GM12878 (cell line): ENCODE measurements at regions not wholly inside any gene's neighbourhood (a gene's known extent, or its start where the extent isn't known, plus 50 kb on each side); places are given as distances from the start of the nearest gene placed in this dataset.

Experiments used
- ATAC-seq: fragments of 200-7000 bp; cut with Tn5 transposase; 3 replicates; pipeline ENCODE4 v1.9.1; 2020; ENCODE audit warnings: mild to moderate bottlenecking, moderate library complexity
- BruUV-seq: library from RNA; stranded (reverse); fragments of 400-500 nt; replicated peaks from 2 replicates; lab custom pipeline; 2021; lab: Mats Ljungman, UMichigan
- CTCF ChIA-PET: fragments of 300-600 bp; sonication (Branson Sonifier 250); formaldehyde crosslinking; extraction: SDS; loops from one replicate; lab custom pipeline; 2021; ENCODE audit warnings: inconsistent platforms; lab: Yijun Ruan, JAX
- POLR2A ChIA-PET: fragments of 350-600 bp; formaldehyde crosslinking; extraction: SDS; loops from one replicate; lab custom pipeline; 2021; ENCODE audit warnings: inconsistent platforms; lab: Charles Lee
- RAD21 ChIA-PET: fragments of 300-600 bp; sonication (Branson Sonifier 250); formaldehyde crosslinking; loops from one replicate; lab custom pipeline; 2023; ENCODE audit warnings: antibody characterized with exemption; ENCODE audit not compliant: unreplicated experiment; lab: Charles Lee
- SMC1A ChIA-PET: fragments of 300-600 bp; sonication (Branson Sonifier 250); formaldehyde crosslinking; loops from one replicate; lab custom pipeline; 2023; ENCODE audit not compliant: unreplicated experiment, uncharacterized antibody; lab: Charles Lee
- DNase-seq: peaks from one replicate; pipeline ENCODE4 v3.0.0-alpha.2; 2011; ENCODE audit warnings: low read depth, low spot score
- FAIRE-seq: peaks from 3 replicates; lab custom pipeline; 2011; peaks lifted over from hg19 to GRCh38; lab: Jason Lieb, UNC
- H2AFZ ChIP-seq: 2 replicates; pipeline ENCODE4 v1.6.0; 2011; ENCODE audit warnings: low read depth, low read length, control low read depth; ENCODE audit not compliant: control insufficient read depth
- H3K27ac ChIP-seq: 2 replicates; pipeline ENCODE4 v1.5.1; 2011; ENCODE audit warnings: control low read depth; ENCODE audit not compliant: control insufficient read depth, insufficient read depth
- H3K27me3 ChIP-seq, 2 experiments: replicated peaks in 1 of 2; 2 replicates each; pipeline versions ENCODE4 v1.6.0 to v1.6.1; 2011; ENCODE audit warnings: low read length in 1 of 2; ENCODE audit not compliant: control insufficient read depth in 2 of 2, insufficient read depth in 2 of 2
- H3K36me3 ChIP-seq, 2 experiments: 2 replicates each; pipeline ENCODE4 v1.5.1; 2011; ENCODE audit warnings: low read length in 1 of 2; ENCODE audit not compliant: control insufficient read depth in 2 of 2, insufficient read depth in 2 of 2
- H3K4me1 ChIP-seq: 2 replicates; pipeline ENCODE4 v1.6.1; 2011; ENCODE audit warnings: mild to moderate bottlenecking, low read length, moderate library complexity, mixed read lengths; ENCODE audit not compliant: control insufficient read depth, insufficient read depth
- H3K4me2 ChIP-seq: 2 replicates; pipeline ENCODE4 v1.6.0; 2011; ENCODE audit warnings: control low read depth; ENCODE audit not compliant: control insufficient read depth, insufficient read depth
- H3K4me3 ChIP-seq: fragments of 200-600 bp; sonication (generic); 2 replicates; pipeline ENCODE4 v1.5.1; 2016
- H3K79me2 ChIP-seq: 2 replicates; pipeline ENCODE4 v1.6.0; 2011; ENCODE audit warnings: low read length; ENCODE audit not compliant: control insufficient read depth, insufficient read depth
- H3K9ac ChIP-seq: 2 replicates; pipeline ENCODE4 v1.8.0; 2011; ENCODE audit warnings: low read length, control low read depth, mixed read lengths; ENCODE audit not compliant: control insufficient read depth, insufficient read depth
- H3K9me3 ChIP-seq: replicated peaks from 3 replicates; pipeline ENCODE4 v1.5.1; 2011; ENCODE audit warnings: mild to moderate bottlenecking, low read length; ENCODE audit not compliant: control insufficient read depth, insufficient read depth
- H4K20me1 ChIP-seq: 2 replicates; pipeline ENCODE4 v1.6.0; 2011; ENCODE audit not compliant: control insufficient read depth, insufficient read depth
- ATF2 ChIP-seq: IDR thresholded peaks from 2 replicates; pipeline ENCODE4 v1.6.1; 2012; ENCODE audit warnings: low read length, inconsistent platforms
- BHLHE40 ChIP-seq, 2 experiments: fragments of 450-650 bp in 1 of 2; IDR thresholded peaks; 2 replicates each; pipeline ENCODE4 v1.6.1; 2011 to 2017; ENCODE audit warnings: low read depth in 2 of 2, borderline replicate concordance in 1 of 2, improper control_type of control experiment in 1 of 2, low read length in 1 of 2, mild to moderate bottlenecking in 1 of 2
- CHD1 ChIP-seq: IDR thresholded peaks from 2 replicates; pipeline ENCODE4 v1.6.1; 2012; ENCODE audit warnings: low read depth, low read length, improper control_type of control experiment
- CHD4 ChIP-seq: fragments of 200-600 bp; sonication (generic); IDR thresholded peaks from 2 replicates; pipeline ENCODE4 v1.6.1; 2016; ENCODE audit warnings: mild to moderate bottlenecking
- JUNB ChIP-seq: IDR thresholded peaks from 2 replicates; pipeline ENCODE4 v1.6.1; 2016; ENCODE audit warnings: antibody characterized with exemption, mild to moderate bottlenecking
- KAT2A ChIP-seq: conservative IDR thresholded peaks from 2 replicates; pipeline ENCODE4 v1.6.1; 2011; ENCODE audit warnings: low read depth, low read length; ENCODE audit not compliant: control insufficient read depth
- MYB ChIP-seq: fragments of 150-350 bp; IDR thresholded peaks from 2 replicates; pipeline ENCODE4 v1.6.1; 2014; ENCODE audit warnings: mild to moderate bottlenecking, low read depth, low read length, borderline replicate concordance
- NBN ChIP-seq: fragments of 450-650 bp; IDR thresholded peaks from 2 replicates; pipeline ENCODE4 v1.6.1; 2016
- NR2C1 ChIP-seq: fragments of 450-650 bp; IDR thresholded peaks from 2 replicates; pipeline ENCODE4 v1.6.1; 2017; ENCODE audit warnings: antibody characterized with exemption, mild to moderate bottlenecking, moderate library complexity
- RB1 ChIP-seq: fragments of 450-650 bp; formaldehyde crosslinking; IDR thresholded peaks from 2 replicates; pipeline ENCODE4 v1.6.1; 2017; ENCODE audit warnings: mild to moderate bottlenecking, borderline replicate concordance
- SIN3A ChIP-seq: IDR thresholded peaks from 2 replicates; pipeline ENCODE4 v1.6.1; 2012; ENCODE audit warnings: low read depth, low read length, improper control_type of control experiment
- SP1 ChIP-seq: IDR thresholded peaks from one replicate; pipeline ENCODE4 v1.6.1; 2011; ENCODE audit warnings: low read depth, low read length
- SRF ChIP-seq, 2 experiments: IDR thresholded peaks; 2 replicates each; pipeline ENCODE4 v1.6.1; 2011; ENCODE audit warnings: low read depth in 2 of 2, low read length in 2 of 2, mild to moderate bottlenecking in 1 of 2, moderate library complexity in 1 of 2
- STAT3 ChIP-seq: IDR thresholded peaks from 2 replicates; pipeline ENCODE4 v1.6.1; 2011; ENCODE audit warnings: low read depth, low read length, improper control_type of control experiment
- SUZ12 ChIP-seq: fragments of 200-600 bp; sonication (generic); IDR thresholded peaks from one replicate; pipeline ENCODE4 v1.6.1; 2018; ENCODE audit warnings: antibody characterized with exemption, mild to moderate bottlenecking; ENCODE audit not compliant: unreplicated experiment
- YY1 ChIP-seq: IDR thresholded peaks from 2 replicates; pipeline ENCODE4 v1.6.1; 2011; ENCODE audit warnings: low read depth, mild to moderate bottlenecking, low read length
- ZNF217 ChIP-seq: fragments of 450-650 bp; IDR thresholded peaks from 2 replicates; pipeline ENCODE4 v1.6.1; 2017; ENCODE audit warnings: antibody characterized with exemption, mild to moderate bottlenecking
- ZNF24 ChIP-seq: fragments of 450-650 bp; IDR thresholded peaks from 2 replicates; pipeline ENCODE4 v1.6.1; 2017; ENCODE audit warnings: antibody characterized with exemption, mild to moderate bottlenecking
- ZNF384 ChIP-seq: IDR thresholded peaks from 2 replicates; pipeline ENCODE4 v1.6.1; 2012; ENCODE audit warnings: low read depth, mild to moderate bottlenecking, low read length, improper control_type of control experiment, borderline replicate concordance
- WGBS: methylation state at CpG from one replicate; pipeline ENCODE4 v1.1.6; 2016; ENCODE audit warnings: low lambda C conversion rate; ENCODE audit not compliant: insufficient replicate concordance, insufficient coverage; ENCODE audit errors: missing lambda C conversion rate; 5-methylcytosine and 5-hydroxymethylcytosine counted together
- in situ Hi-C: fragments of 300-500 bp; cut with MboI; formaldehyde crosslinking; loops from 9 replicates; pipeline ENCODE4 v1.14.3; 2018; ENCODE audit warnings: mixed read lengths
- intact Hi-C: fragments of 100-400 bp; cut with micrococcal nuclease; formaldehyde crosslinking; loops from one replicate; pipeline ENCODE4 v1.14.2; 2022; ENCODE audit not compliant: unreplicated experiment

GRCh38 chr20:17809362-17810061 lies 109.7 kb downstream of the BANF2 start:
- Histone ChIP-seq H3K27ac (no peak overlapping the region), H2AFZ (no peak overlapping the region), H3K9ac (no peak overlapping the region), H3K27me3 (no peaks in the 10 kb centered on the region), H3K79me2 (no peaks in the 10 kb centered on the region), H3K4me2 (no peak overlapping the region), H3K4me3 (no peak overlapping the region), H3K4me1 (peaks cover 3% of the 10 kb centered on the region; the same call in 1 of the 2 replicates), H4K20me1 (no peaks in the 10 kb centered on the region), H3K9me3 (no peaks in the 10 kb centered on the region), H3K36me3 (no peaks in the 10 kb centered on the region)
- in situ Hi-C loops (no loop called here), intact Hi-C loops (no loop called here)
- no TSS peak for BruUV-seq
- ChIA-PET SMC1A (no interaction called here), CTCF (no interaction called here), RAD21 (no interaction called here), POLR2A (no interaction called here)
- no peak for DNase-seq
- WGBS = 67% methylated on average over 8 of the region's 8 CpGs
- ATAC-seq = no peak
- no peak for TF ChIP-seq MYB
- TF ChIP-seq SP1 = no peak
- TF ChIP-seq RB1 = no peak
- no peak for TF ChIP-seq ZNF384
- TF ChIP-seq SUZ12 = no peak
- no peak for TF ChIP-seq CHD4
- no peak for TF ChIP-seq BHLHE40 (IDR thresholded peaks at IDR 0.05; ENCODE audit: borderline replicate concordance in 1 of 2, low read depth in 2 of 2, low read length in 1 of 2)
- TF ChIP-seq NR2C1 = no peak
- no peak for TF ChIP-seq ZNF24
- TF ChIP-seq SIN3A = no peak
- no peak for TF ChIP-seq ZNF217
- no peak for TF ChIP-seq NBN
- TF ChIP-seq JUNB = no peak
- no peak for TF ChIP-seq CHD1
- TF ChIP-seq KAT2A = no peak
- TF ChIP-seq STAT3 = no peak
- no peak for TF ChIP-seq ATF2
- no peak for TF ChIP-seq SRF (IDR thresholded peaks at IDR 0.05; ENCODE audit: low read depth in 2 of 2, low read length in 2 of 2)
- no peak for TF ChIP-seq YY1
- FAIRE-seq = no peak
